ENCODE measurements at regions not wholly inside any gene's neighbourhood (a gene's known extent, or its start where the extent isn't known, plus 50 kb on each side); places are given as distances from the start of the nearest gene placed in this dataset.

GRCh38 chr16:87061243-87061920, 255.8 kb downstream of the C16orf95 start:
- no peak for TF ChIP-seq CTCF (IDR thresholded peaks at IDR 0.05; ENCODE audit: unreplicated experiment)
- H3K36me3 Mint-ChIP-seq (ENCODE audit: low read depth, unreplicated experiment): no peaks in the 10 kb centered on the region
- peaks cover 7% of the 10 kb centered on the region for H3K27me3 Mint-ChIP-seq (ENCODE audit: unreplicated experiment)
- DNase-seq (ENCODE audit: low spot score): no peak
- H3K9me3 Mint-ChIP-seq (ENCODE audit: unreplicated experiment): no peaks in the 10 kb centered on the region
- H3K4me3 Mint-ChIP-seq (ENCODE audit: unreplicated experiment): no peak overlapping the region
- peaks cover 35% of the 10 kb centered on the region for H3K4me1 Mint-ChIP-seq (ENCODE audit: unreplicated experiment)
- H3K27ac Mint-ChIP-seq (ENCODE audit: unreplicated experiment): peak overlapping the region; percentile 22

GRCh38 chr16:87062569-87063442, 254.4 kb downstream of the C16orf95 start:
- Mint-ChIP-seq H3K27ac (ENCODE audit: unreplicated experiment) (no peak overlapping the region), H3K36me3 (ENCODE audit: low read depth, unreplicated experiment) (no peaks in the 10 kb centered on the region), H3K4me1 (ENCODE audit: unreplicated experiment) (peaks cover 35% of the 10 kb centered on the region), H3K9me3 (ENCODE audit: unreplicated experiment) (no peaks in the 10 kb centered on the region), H3K27me3 (ENCODE audit: unreplicated experiment) (peaks cover 7% of the 10 kb centered on the region), H3K4me3 (ENCODE audit: unreplicated experiment) (no peak overlapping the region)
- peak; percentile 93 for TF ChIP-seq CTCF (IDR thresholded peaks at IDR 0.05; ENCODE audit: unreplicated experiment)
- peak; percentile 80 for DNase-seq (ENCODE audit: low spot score)

- peaks cover 35% of the 10 kb centered on the region for H3K4me1 Mint-ChIP-seq (ENCODE audit: unreplicated experiment)
- H3K36me3 Mint-ChIP-seq (ENCODE audit: low read depth, unreplicated experiment): no peaks in the 10 kb centered on the region
- no peak for TF ChIP-seq CTCF (IDR thresholded peaks at IDR 0.05; ENCODE audit: unreplicated experiment)
- no peak overlapping the region for H3K27ac Mint-ChIP-seq (ENCODE audit: unreplicated experiment)
- H3K4me3 Mint-ChIP-seq (ENCODE audit: unreplicated experiment): no peak overlapping the region
- no peaks in the 10 kb centered on the region for H3K9me3 Mint-ChIP-seq (ENCODE audit: unreplicated experiment)
- peaks cover 7% of the 10 kb centered on the region for H3K27me3 Mint-ChIP-seq (ENCODE audit: unreplicated experiment)
- DNase-seq (ENCODE audit: low spot score): no peak
Observed at GRCh38 chr16:87063543-87063942, 253.6 kb downstream of the C16orf95 start.

GRCh38 chr16:87064731-87065445, 252.3 kb downstream of the C16orf95 start:
- Mint-ChIP-seq H3K4me1 (ENCODE audit: unreplicated experiment) (peaks cover 35% of the 10 kb centered on the region), H3K36me3 (ENCODE audit: low read depth, unreplicated experiment) (no peaks in the 10 kb centered on the region), H3K9me3 (ENCODE audit: unreplicated experiment) (no peaks in the 10 kb centered on the region), H3K27me3 (ENCODE audit: unreplicated experiment) (peaks cover 7% of the 10 kb centered on the region), H3K27ac (ENCODE audit: unreplicated experiment) (peak overlapping the region; percentile 89), H3K4me3 (ENCODE audit: unreplicated experiment) (peak overlapping the region; percentile 84)
- TF ChIP-seq CTCF (IDR thresholded peaks at IDR 0.05; ENCODE audit: unreplicated experiment): no peak
- DNase-seq (ENCODE audit: low spot score): no peak

All from endothelial cell (in vitro differentiated cells).